H9 (cell line): ENCODE measurements at regions not wholly inside any gene's neighbourhood (a gene's known extent, or its start where the extent isn't known, plus 50 kb on each side); places are given as distances from the start of the nearest gene placed in this dataset.

Source experiments
- DNase-seq: peaks from one replicate; pipeline ENCODE4 v3.0.0-alpha.2; 2017
- H2AFZ ChIP-seq: one replicate; pipeline ENCODE4 v1.6.1; 2013; ENCODE audit warnings: mild to moderate bottlenecking, low read length, control low read depth, moderate library complexity
- H2AK5ac ChIP-seq: 2 replicates; pipeline ENCODE4 v1.6.1; 2013; ENCODE audit warnings: low read length, control low read depth, mixed read lengths; ENCODE audit not compliant: insufficient read length
- H2BK120ac ChIP-seq: one replicate; pipeline ENCODE4 v1.6.1; 2013; ENCODE audit warnings: low read depth, mild to moderate bottlenecking, low read length, control low read depth, inconsistent platforms; ENCODE audit not compliant: poor library complexity, severe bottlenecking
- H2BK12ac ChIP-seq: 2 replicates; pipeline ENCODE4 v1.6.1; 2013; ENCODE audit warnings: low read length, control low read depth, mixed read lengths, low read depth; ENCODE audit not compliant: insufficient read length
- H2BK15ac ChIP-seq: 2 replicates; pipeline ENCODE4 v1.6.1; 2013; ENCODE audit warnings: low read depth, low read length, control low read depth
- H2BK20ac ChIP-seq: one replicate; pipeline ENCODE4 v1.6.1; 2013; ENCODE audit warnings: low read depth, mild to moderate bottlenecking, low read length, control low read depth, inconsistent platforms; ENCODE audit not compliant: poor library complexity, severe bottlenecking
- H2BK5ac ChIP-seq: 2 replicates; pipeline ENCODE4 v1.6.1; 2013; ENCODE audit warnings: low read length, control low read depth, mixed read lengths; ENCODE audit not compliant: insufficient read length
- H3K14ac ChIP-seq: 2 replicates; pipeline ENCODE4 v1.6.1; 2013; ENCODE audit warnings: low read length, control low read depth; ENCODE audit not compliant: insufficient read depth
- H3K18ac ChIP-seq: 2 replicates; pipeline ENCODE4 v1.6.1; 2013; ENCODE audit warnings: low read depth, mild to moderate bottlenecking, mixed read lengths, low read length, control low read depth; ENCODE audit not compliant: insufficient read length
- H3K23ac ChIP-seq: 2 replicates; pipeline ENCODE4 v1.6.1; 2013; ENCODE audit warnings: low read length, control low read depth, mixed read lengths, low read depth; ENCODE audit not compliant: insufficient read length
- H3K23me2 ChIP-seq: 2 replicates; pipeline ENCODE4 v1.6.1; 2013; ENCODE audit warnings: low read depth, mild to moderate bottlenecking, mixed read lengths, low read length, control low read depth; ENCODE audit not compliant: insufficient read length, poor library complexity, severe bottlenecking
- H3K27ac ChIP-seq: 2 replicates; pipeline ENCODE4 v1.5.1; 2013; ENCODE audit warnings: low read length, control low read depth, mixed read lengths, low read depth; ENCODE audit not compliant: insufficient read length
- H3K27me3 ChIP-seq: 2 replicates; pipeline ENCODE4 v1.6.1; 2013; ENCODE audit warnings: low read length, control low read depth, inconsistent platforms; ENCODE audit not compliant: insufficient read depth
- H3K4ac ChIP-seq: 2 replicates; pipeline ENCODE4 v1.6.1; 2013; ENCODE audit warnings: low read depth, mild to moderate bottlenecking, control low read depth, inconsistent platforms, low read length, moderate library complexity
- H3K4me1 ChIP-seq: 2 replicates; pipeline ENCODE4 v1.6.1; 2013; ENCODE audit warnings: low read length, control low read depth, inconsistent platforms; ENCODE audit not compliant: insufficient read depth
- H3K4me2 ChIP-seq: 2 replicates; pipeline ENCODE4 v1.6.1; 2013; ENCODE audit warnings: low read length, control low read depth, mixed read lengths; ENCODE audit not compliant: insufficient read length, insufficient read depth
- H3K56ac ChIP-seq: 2 replicates; pipeline ENCODE4 v1.6.1; 2013; ENCODE audit warnings: low read depth, mild to moderate bottlenecking, mixed read lengths, low read length, control low read depth; ENCODE audit not compliant: insufficient read length
- H3K79me1 ChIP-seq: 2 replicates; pipeline ENCODE4 v1.6.1; 2013; ENCODE audit warnings: low read depth, mild to moderate bottlenecking, moderate library complexity, low read length, control low read depth, inconsistent platforms; ENCODE audit not compliant: insufficient read depth, poor library complexity, severe bottlenecking
- H3K79me2 ChIP-seq: 2 replicates; pipeline ENCODE4 v1.6.1; 2013; ENCODE audit warnings: low read length, control low read depth, inconsistent platforms; ENCODE audit not compliant: insufficient read depth
- H3K9ac ChIP-seq: 2 replicates; pipeline ENCODE4 v1.6.1; 2013; ENCODE audit warnings: low read length, control low read depth, mixed read lengths; ENCODE audit not compliant: insufficient read length; ENCODE audit errors: extremely low read depth
- H3K9me3 ChIP-seq: one replicate; pipeline ENCODE4 v1.6.1; 2013; ENCODE audit warnings: low read depth, low read length, inconsistent platforms; ENCODE audit not compliant: control insufficient read depth
- H3T11ph ChIP-seq: one replicate; pipeline ENCODE4 v1.6.1; 2013; ENCODE audit warnings: mild to moderate bottlenecking, low read length, control low read depth, inconsistent platforms
- H4K20me1 ChIP-seq: one replicate; pipeline ENCODE4 v1.6.1; 2013; ENCODE audit not compliant: control insufficient read depth, insufficient read length, insufficient read depth
- H4K5ac ChIP-seq: 2 replicates; pipeline ENCODE4 v1.6.1; 2013; ENCODE audit warnings: low read depth, mild to moderate bottlenecking, mixed read lengths, low read length, control low read depth; ENCODE audit not compliant: insufficient read length
- H4K8ac ChIP-seq: replicated peaks from 2 replicates; pipeline ENCODE4 v1.6.1; 2013; ENCODE audit warnings: low read length, control low read depth, mixed read lengths, low read depth; ENCODE audit not compliant: insufficient read length
- H4K91ac ChIP-seq: 2 replicates; pipeline ENCODE4 v1.6.1; 2013; ENCODE audit warnings: low read depth, mild to moderate bottlenecking, moderate library complexity, mixed read lengths, low read length, control low read depth; ENCODE audit not compliant: insufficient read length
- H3K27ac Mint-ChIP-seq, 3 experiments: 2 replicates in 2 of 3; 3 replicates in 1 of 3; pipeline ENCODE4 v1.8.0; 2020 to 2021; ENCODE audit warnings: mixed read lengths in 3 of 3, mild to moderate bottlenecking in 1 of 3, moderate library complexity in 1 of 3
- H3K27me3 Mint-ChIP-seq: 2 replicates; pipeline ENCODE4 v1.8.0; 2021; ENCODE audit warnings: low read depth, mild to moderate bottlenecking, moderate library complexity, mixed read lengths
- H3K36me3 Mint-ChIP-seq, 3 experiments: 2 replicates in 2 of 3; 3 replicates in 1 of 3; pipeline ENCODE4 v1.8.0; 2020 to 2021; ENCODE audit warnings: low read depth in 3 of 3, mixed read lengths in 3 of 3; ENCODE audit not compliant: insufficient read depth in 1 of 3
- H3K4me1 Mint-ChIP-seq, 2 experiments: 2 replicates each; pipeline ENCODE4 v1.8.0; 2020; ENCODE audit warnings: mixed read lengths in 2 of 2
- H3K4me3 Mint-ChIP-seq, 2 experiments: 2 replicates in 1 of 2; 3 replicates in 1 of 2; pipeline ENCODE4 v1.8.0; 2020 to 2021; ENCODE audit warnings: mild to moderate bottlenecking in 2 of 2, mixed read lengths in 2 of 2, moderate library complexity in 1 of 2
- H3K9me3 Mint-ChIP-seq, 2 experiments: 2 replicates in 1 of 2; 3 replicates in 1 of 2; pipeline ENCODE4 v1.8.0; 2020; ENCODE audit warnings: mild to moderate bottlenecking in 2 of 2, mixed read lengths in 2 of 2, moderate library complexity in 1 of 2
- CTCF ChIP-seq: fragments of 200-600 bp; sonication (generic); conservative IDR thresholded peaks from 3 replicates; pipeline ENCODE4 v1.8.0; 2021; ENCODE audit warnings: antibody characterized with exemption, mild to moderate bottlenecking
- WGBS: extraction: QIAGEN DNeasy Blood & Tissue Kit; methylation state at CpG from one replicate; pipeline ENCODE4 v1.1.7; 2013; ENCODE audit warnings: missing lambda C conversion rate, low lambda C conversion rate, mixed read lengths; ENCODE audit not compliant: insufficient read length; ENCODE audit errors: extremely low coverage; 5-methylcytosine and 5-hydroxymethylcytosine counted together

DNA sequence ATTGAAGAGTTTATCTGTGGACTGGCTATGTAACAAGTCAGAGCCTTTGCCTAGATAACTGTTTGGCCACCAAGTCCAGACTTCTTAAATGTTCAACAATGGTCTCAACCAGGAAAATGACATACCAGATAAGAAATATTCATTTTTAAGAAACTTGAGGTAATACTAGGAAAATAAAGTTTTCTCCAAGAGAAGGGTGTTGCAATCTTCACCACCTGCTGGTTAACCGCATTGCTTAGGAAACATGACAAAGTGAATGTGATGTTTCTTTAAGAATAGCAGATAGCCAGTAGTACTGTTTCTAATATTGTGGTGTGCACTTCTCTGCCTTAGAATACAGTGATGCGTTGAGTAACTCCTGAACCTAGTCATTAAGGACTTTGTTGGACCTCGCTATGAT, 321.5 kb upstream of the CADM2 start:
- H3K27ac ChIP-seq = no peak overlapping the region
- no peaks in the 10 kb centered on the region for H3K79me1 ChIP-seq
- no peak overlapping the region for H2AFZ ChIP-seq
- H3K4ac ChIP-seq = no peak overlapping the region
- Mint-ChIP-seq H3K27me3 (no peaks in the 10 kb centered on the region), H3K4me3 (no peak overlapping the region), H3K36me3 (no peaks in the 10 kb centered on the region), H3K9me3 (no peaks in the 10 kb centered on the region), H3K27ac (no peak overlapping the region), H3K4me1 (no peaks in the 10 kb centered on the region)
- H3K56ac ChIP-seq = no peak overlapping the region
- H4K20me1 ChIP-seq = no peaks in the 10 kb centered on the region
- no peak overlapping the region for H3K23ac ChIP-seq
- DNase-seq = no peak
- H3T11ph ChIP-seq = no peak overlapping the region
- H2BK20ac ChIP-seq = no peak overlapping the region
- WGBS = no CpG with 5 or more reads among the region's 3 CpGs
- no peak for TF ChIP-seq CTCF
- H2BK12ac ChIP-seq = no peak overlapping the region
- H3K27me3 ChIP-seq = no peaks in the 10 kb centered on the region
- no peaks in the 10 kb centered on the region for H3K4me1 ChIP-seq
- no peaks in the 10 kb centered on the region for H3K79me2 ChIP-seq
- H4K8ac ChIP-seq = no peak overlapping the region
- H3K4me2 ChIP-seq = no peak overlapping the region
- no peak overlapping the region for H2BK15ac ChIP-seq
- H3K18ac ChIP-seq = no peak overlapping the region
- H3K9ac ChIP-seq = no peak overlapping the region
- no peak overlapping the region for H4K91ac ChIP-seq
- H3K23me2 ChIP-seq = no peaks in the 10 kb centered on the region
- no peak overlapping the region for H2AK5ac ChIP-seq
- H2BK120ac ChIP-seq = no peak overlapping the region
- no peak overlapping the region for H3K14ac ChIP-seq
- no peaks in the 10 kb centered on the region for H3K9me3 ChIP-seq
- H4K5ac ChIP-seq = no peak overlapping the region
- no peak overlapping the region for H2BK5ac ChIP-seq
